Caco-2 (cell line): ENCODE measurements at regions not wholly inside any gene's neighbourhood (a gene's known extent, or its start where the extent isn't known, plus 50 kb on each side); places are given as distances from the start of the nearest gene placed in this dataset.

Source experiments
- BruUV-seq: library from RNA; stranded (reverse); fragments of 400-500 nt; replicated peaks from 2 replicates; lab custom pipeline; 2021; lab: Mats Ljungman, UMichigan
- CTCF ChIA-PET: fragments of 300-600 bp; sonication (Branson Sonifier 250); formaldehyde crosslinking; loops from one replicate; lab custom pipeline; 2022; ENCODE audit warnings: antibody characterized with exemption; lab: Charles Lee
- POLR2A ChIA-PET: fragments of 300-600 bp; sonication (Branson Sonifier 250); formaldehyde crosslinking; loops from one replicate; lab custom pipeline; 2022; ENCODE audit warnings: antibody characterized with exemption; lab: Charles Lee
- DNase-seq, 2 experiments: peaks; one replicate each; pipeline versions ENCODE4 v3.0.0 to v3.0.0-alpha.2; 2020 to 2022
- H3K27me3 ChIP-seq: replicated peaks from 2 replicates; pipeline ENCODE4 v1.6.0; 2011; ENCODE audit warnings: low read length; ENCODE audit not compliant: control insufficient read depth, insufficient read depth
- H3K36me3 ChIP-seq: 2 replicates; pipeline ENCODE4 v1.5.1; 2011; ENCODE audit warnings: low read length; ENCODE audit not compliant: control insufficient read depth, insufficient read depth
- H3K4me1 ChIP-seq: fragments of 250-450 bp; sonication (Bioruptor Pico); 2 replicates; pipeline ENCODE4 v1.5.1; 2020; ENCODE audit warnings: mild to moderate bottlenecking
- H3K4me3 ChIP-seq: 2 replicates; pipeline ENCODE4 v1.5.1; 2011; ENCODE audit warnings: low read depth, mild to moderate bottlenecking, control low read depth, low read length
- H3K9me3 ChIP-seq: fragments of 250-450 bp; sonication (Bioruptor Pico); 2 replicates; pipeline ENCODE4 v1.5.1; 2020; ENCODE audit warnings: mild to moderate bottlenecking, moderate library complexity
- H3K27ac Mint-ChIP-seq: one replicate; pipeline ENCODE4 v1.8.0; 2022; ENCODE audit warnings: mixed read lengths; ENCODE audit not compliant: unreplicated experiment
- H3K27me3 Mint-ChIP-seq: one replicate; pipeline ENCODE4 v1.8.0; 2022; ENCODE audit warnings: mixed read lengths; ENCODE audit not compliant: insufficient read depth, unreplicated experiment
- H3K36me3 Mint-ChIP-seq: one replicate; pipeline ENCODE4 v1.8.0; 2022; ENCODE audit warnings: mild to moderate bottlenecking, mixed read lengths; ENCODE audit not compliant: insufficient read depth, unreplicated experiment
- H3K4me1 Mint-ChIP-seq: one replicate; pipeline ENCODE4 v1.8.0; 2022; ENCODE audit warnings: low read depth, mixed read lengths; ENCODE audit not compliant: unreplicated experiment
- H3K4me3 Mint-ChIP-seq: one replicate; pipeline ENCODE4 v1.8.0; 2022; ENCODE audit warnings: mild to moderate bottlenecking, moderate library complexity, mixed read lengths; ENCODE audit not compliant: unreplicated experiment
- H3K9me3 Mint-ChIP-seq: one replicate; pipeline ENCODE4 v1.8.0; 2022; ENCODE audit warnings: mixed read lengths; ENCODE audit not compliant: unreplicated experiment
- intact Hi-C: fragments of 100-400 bp; cut with micrococcal nuclease; formaldehyde crosslinking; loops from one replicate; pipeline ENCODE4 v1.10.0; 2022; ENCODE audit not compliant: unreplicated experiment
- TF ChIP-seq, protein P1 (sequence below), 2 experiments: fragments of 200-600 bp in 1 of 2; IDR thresholded peaks; 1 replicate in 1 of 2; 2 replicates in 1 of 2; pipeline versions ENCODE4 v1.5.1 to v1.8.0; 2011 to 2022; ENCODE audit warnings: antibody characterized with exemption in 1 of 2, control low read depth in 1 of 2, inconsistent platforms in 1 of 2, low read depth in 1 of 2, low read length in 1 of 2, mild to moderate bottlenecking in 1 of 2, moderate library complexity in 1 of 2; ENCODE audit not compliant: insufficient read depth in 1 of 2, severe bottlenecking in 1 of 2, unreplicated experiment in 1 of 2

DNA sequence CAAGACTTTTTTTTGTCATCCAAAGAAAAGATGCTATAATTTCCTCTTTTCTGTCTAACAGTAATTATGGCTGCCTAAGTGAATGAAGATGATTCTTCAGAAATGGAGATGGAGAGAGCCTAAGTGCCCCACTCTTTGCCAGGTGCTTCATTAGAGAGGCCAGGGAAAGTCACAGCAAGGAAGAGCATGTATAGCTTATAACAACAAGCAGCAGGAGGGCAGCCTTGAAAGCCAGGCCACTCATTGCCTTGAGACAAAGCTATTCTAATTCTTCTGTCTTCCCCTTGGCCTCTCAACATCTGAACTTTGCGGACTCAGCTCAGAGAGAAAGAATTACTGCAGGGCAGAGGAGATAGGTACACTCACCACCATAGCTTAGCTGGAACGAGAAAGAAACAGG lies 112.0 kb upstream of the ZNF366 start:
- H3K9me3 Mint-ChIP-seq = no peaks in the 10 kb centered on the region
- Histone ChIP-seq H3K36me3 (no peaks in the 10 kb centered on the region), H3K4me3 (no peak overlapping the region), H3K9me3 (no peaks in the 10 kb centered on the region; the same call in 1 of the 2 replicates), H3K27me3 (0 out of 2 replicates have a peak, but pooled peaks cover 1% of the 10 kb centered on the region), H3K4me1 (no peaks in the 10 kb centered on the region)
- H3K4me3 Mint-ChIP-seq = no peak overlapping the region
- no peaks in the 10 kb centered on the region for H3K4me1 Mint-ChIP-seq
- no peaks in the 10 kb centered on the region for H3K36me3 Mint-ChIP-seq
- TF ChIP-seq, protein P1, sequence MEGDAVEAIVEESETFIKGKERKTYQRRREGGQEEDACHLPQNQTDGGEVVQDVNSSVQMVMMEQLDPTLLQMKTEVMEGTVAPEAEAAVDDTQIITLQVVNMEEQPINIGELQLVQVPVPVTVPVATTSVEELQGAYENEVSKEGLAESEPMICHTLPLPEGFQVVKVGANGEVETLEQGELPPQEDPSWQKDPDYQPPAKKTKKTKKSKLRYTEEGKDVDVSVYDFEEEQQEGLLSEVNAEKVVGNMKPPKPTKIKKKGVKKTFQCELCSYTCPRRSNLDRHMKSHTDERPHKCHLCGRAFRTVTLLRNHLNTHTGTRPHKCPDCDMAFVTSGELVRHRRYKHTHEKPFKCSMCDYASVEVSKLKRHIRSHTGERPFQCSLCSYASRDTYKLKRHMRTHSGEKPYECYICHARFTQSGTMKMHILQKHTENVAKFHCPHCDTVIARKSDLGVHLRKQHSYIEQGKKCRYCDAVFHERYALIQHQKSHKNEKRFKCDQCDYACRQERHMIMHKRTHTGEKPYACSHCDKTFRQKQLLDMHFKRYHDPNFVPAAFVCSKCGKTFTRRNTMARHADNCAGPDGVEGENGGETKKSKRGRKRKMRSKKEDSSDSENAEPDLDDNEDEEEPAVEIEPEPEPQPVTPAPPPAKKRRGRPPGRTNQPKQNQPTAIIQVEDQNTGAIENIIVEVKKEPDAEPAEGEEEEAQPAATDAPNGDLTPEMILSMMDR (IDR thresholded peaks at IDR 0.05; ENCODE audit: insufficient read depth in 1 of 2, low read depth in 1 of 2, low read length in 1 of 2, severe bottlenecking in 1 of 2, unreplicated experiment in 1 of 2) = no peak
- DNase-seq = no peak
- POLR2A ChIA-PET = no interaction called here
- intact Hi-C loops = loop anchor here (10.0 kb wide), 1 partner anchor 226 kb away; no protein-coding TSS in a partner anchor
- H3K27me3 Mint-ChIP-seq = no peaks in the 10 kb centered on the region
- BruUV-seq = no TSS peak
- H3K27ac Mint-ChIP-seq = no peak overlapping the region
- CTCF ChIA-PET = no interaction called here

DNA sequence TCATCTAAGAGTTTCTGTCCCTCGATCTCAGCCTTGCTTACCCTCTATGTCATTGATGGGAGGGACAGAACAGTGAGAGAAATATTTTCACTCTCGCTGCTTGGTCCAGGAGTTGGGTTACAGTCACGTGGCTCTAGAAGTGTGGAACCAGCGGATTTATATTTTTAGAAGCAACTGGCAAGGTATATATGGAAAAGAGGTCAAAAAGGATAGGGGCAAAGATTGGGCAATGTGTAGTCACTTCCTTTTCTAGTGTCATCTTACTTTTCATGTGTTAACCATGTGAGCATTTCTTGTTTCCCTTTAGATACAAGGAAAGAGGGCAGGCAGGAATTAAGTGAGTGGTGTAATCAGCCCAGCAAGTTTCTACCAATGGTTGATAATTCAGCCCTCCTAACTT lies 111.5 kb upstream of the ZNF366 start:
- H3K36me3 Mint-ChIP-seq = no peaks in the 10 kb centered on the region
- no peaks in the 10 kb centered on the region for H3K4me1 Mint-ChIP-seq
- intact Hi-C loops = loop anchor here (10.0 kb wide), 1 partner anchor 226 kb away; no protein-coding TSS in a partner anchor
- TF ChIP-seq, protein P1 (IDR thresholded peaks at IDR 0.05; ENCODE audit: insufficient read depth in 1 of 2, low read depth in 1 of 2, low read length in 1 of 2, severe bottlenecking in 1 of 2, unreplicated experiment in 1 of 2) = no peak
- Histone ChIP-seq H3K36me3 (no peaks in the 10 kb centered on the region), H3K9me3 (no peaks in the 10 kb centered on the region; the same call in 1 of the 2 replicates), H3K4me1 (no peaks in the 10 kb centered on the region), H3K4me3 (no peak overlapping the region), H3K27me3 (0 out of 2 replicates have a peak, but pooled peaks cover 1% of the 10 kb centered on the region)
- H3K27me3 Mint-ChIP-seq = no peaks in the 10 kb centered on the region
- no peak overlapping the region for H3K4me3 Mint-ChIP-seq
- H3K9me3 Mint-ChIP-seq = no peaks in the 10 kb centered on the region
- CTCF ChIA-PET = no interaction called here
- POLR2A ChIA-PET = no interaction called here
- BruUV-seq = no TSS peak
- DNase-seq = no peak
- no peak overlapping the region for H3K27ac Mint-ChIP-seq

DNA sequence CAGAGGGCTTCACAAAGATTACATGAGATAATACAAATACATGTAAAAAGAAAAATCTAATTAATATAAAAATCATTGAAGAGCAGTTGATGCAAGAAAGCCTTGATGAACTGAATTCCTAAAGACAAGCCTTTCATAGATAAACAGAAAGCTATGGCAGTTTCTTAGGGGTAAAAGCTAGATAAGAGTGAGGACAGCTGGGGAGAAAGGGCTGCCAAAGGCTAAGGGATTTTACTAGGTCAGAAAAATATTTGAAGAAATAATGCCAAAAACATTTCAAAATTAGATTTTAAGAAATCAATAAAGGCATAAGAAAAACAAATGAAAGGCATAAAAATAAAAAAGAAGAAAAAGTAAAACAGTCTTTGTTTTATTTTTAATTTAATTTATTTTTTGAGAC lies 107.9 kb upstream of the ZNF366 start:
- ChIA-PET CTCF (no interaction called here), POLR2A (no interaction called here)
- H3K4me3 ChIP-seq = no peak overlapping the region
- no peaks in the 10 kb centered on the region for H3K4me1 ChIP-seq
- H3K9me3 ChIP-seq = no peaks in the 10 kb centered on the region; the same call in 1 of the 2 replicates
- Mint-ChIP-seq H3K9me3 (no peaks in the 10 kb centered on the region), H3K4me3 (no peak overlapping the region), H3K27me3 (no peaks in the 10 kb centered on the region), H3K27ac (no peak overlapping the region), H3K36me3 (peaks cover 5% of the 10 kb centered on the region), H3K4me1 (peaks cover 5% of the 10 kb centered on the region)
- BruUV-seq = no TSS peak
- 0 out of 2 replicates have a peak, but pooled peaks cover 1% of the 10 kb centered on the region for H3K27me3 ChIP-seq
- H3K36me3 ChIP-seq = no peaks in the 10 kb centered on the region
- no peak for DNase-seq
- TF ChIP-seq, protein P1 (IDR thresholded peaks at IDR 0.05; ENCODE audit: insufficient read depth in 1 of 2, low read depth in 1 of 2, low read length in 1 of 2, severe bottlenecking in 1 of 2, unreplicated experiment in 1 of 2) = no peak
- intact Hi-C loops = loop anchor here (10.0 kb wide), 1 partner anchor 230 kb away; no protein-coding TSS in a partner anchor
